GM21390 (cell line): ENCODE measurements at regions not wholly inside any gene's neighbourhood (a gene's known extent, or its start where the extent isn't known, plus 50 kb on each side); places are given as distances from the start of the nearest gene placed in this dataset.
"Not testable (repeated sequence)": the region's sequence is repeated elsewhere in the genome, so short reads cannot be mapped to it uniquely, and the experiment has no call there.

Experiments used
- ATAC-seq: cut with Tn5 transposase; IDR thresholded peaks from one replicate; pipeline ENCODE4 v1.9.1; 2021; ENCODE audit not compliant: unreplicated experiment

DNA sequence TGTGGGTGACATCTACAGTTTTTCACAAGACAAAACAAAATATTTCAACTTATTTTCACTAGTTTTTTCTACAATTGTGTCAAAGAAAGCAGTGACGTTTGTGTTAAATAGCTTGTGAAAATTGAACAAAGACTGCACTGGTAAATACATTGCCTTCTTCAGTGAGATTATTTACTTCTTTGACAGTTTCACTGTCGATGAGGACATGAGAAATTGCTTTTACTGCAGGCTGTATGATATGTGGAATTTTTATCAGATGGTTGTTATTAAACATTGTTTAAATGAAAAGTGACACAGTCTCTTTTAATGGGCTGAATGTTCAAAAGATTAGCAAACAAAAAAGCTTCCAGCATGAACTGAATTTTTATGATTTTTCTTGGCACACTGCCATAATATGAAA is 773.9 kb upstream of the CADM2 start:
- no peak for ATAC-seq

DNA sequence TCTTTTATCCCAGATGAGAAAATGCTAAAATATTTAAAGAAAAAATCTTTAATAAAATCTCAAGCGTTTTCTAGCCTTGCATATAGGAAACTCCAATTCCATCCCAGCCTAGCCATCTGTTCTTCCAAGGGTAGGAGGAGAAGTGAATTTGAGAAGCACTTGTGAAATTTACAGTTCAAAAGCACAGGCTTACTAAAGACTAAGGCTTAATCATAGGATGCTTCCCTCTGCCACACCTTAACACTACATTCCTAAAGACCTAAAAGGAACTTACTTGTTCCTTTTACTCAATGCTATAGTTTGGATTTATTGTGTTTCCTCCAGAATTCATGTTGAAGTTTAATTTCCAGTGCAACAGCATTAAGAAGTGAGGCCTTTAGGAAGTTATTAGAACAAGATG is 764.8 kb upstream of the CADM2 start:
- no peak for ATAC-seq

DNA sequence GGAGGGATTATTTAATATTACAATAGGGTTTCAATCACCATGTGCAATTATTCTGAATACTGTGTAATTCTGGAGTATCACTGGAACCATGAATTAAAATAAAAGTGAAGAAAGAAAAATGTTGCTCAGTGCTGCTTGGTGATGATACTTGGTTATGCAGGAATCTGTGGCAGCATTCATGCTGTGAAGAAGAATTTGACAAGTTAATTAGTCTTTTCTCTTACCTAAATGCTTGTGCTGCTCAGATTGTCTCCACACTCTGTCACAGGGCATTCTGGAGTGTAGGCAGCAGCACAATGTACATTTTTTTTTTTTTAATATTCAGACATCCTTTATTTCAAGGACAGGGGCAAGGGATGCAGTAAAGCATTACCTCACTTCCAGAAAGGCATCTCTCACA is 749.3 kb upstream of the CADM2 start:
- no peak for ATAC-seq

DNA sequence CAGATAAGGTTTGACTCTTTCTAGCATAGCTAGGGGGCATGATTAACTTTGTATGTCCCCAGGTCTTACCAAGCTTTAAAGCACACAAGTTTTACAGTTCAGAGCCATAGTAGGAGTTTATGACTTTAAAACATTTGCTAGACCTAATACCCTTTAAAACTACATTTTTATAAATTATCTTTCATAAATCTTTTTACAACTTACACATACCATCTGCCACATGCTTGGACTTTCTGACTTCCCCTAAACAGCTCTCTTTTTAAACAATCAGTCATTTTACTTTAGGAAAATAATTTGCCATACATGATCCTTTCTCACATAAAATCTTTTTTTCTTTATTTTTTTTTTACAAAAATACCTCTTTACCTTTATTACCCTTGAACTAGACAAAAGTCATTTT is 735.3 kb upstream of the CADM2 start:
- no peak for ATAC-seq

DNA sequence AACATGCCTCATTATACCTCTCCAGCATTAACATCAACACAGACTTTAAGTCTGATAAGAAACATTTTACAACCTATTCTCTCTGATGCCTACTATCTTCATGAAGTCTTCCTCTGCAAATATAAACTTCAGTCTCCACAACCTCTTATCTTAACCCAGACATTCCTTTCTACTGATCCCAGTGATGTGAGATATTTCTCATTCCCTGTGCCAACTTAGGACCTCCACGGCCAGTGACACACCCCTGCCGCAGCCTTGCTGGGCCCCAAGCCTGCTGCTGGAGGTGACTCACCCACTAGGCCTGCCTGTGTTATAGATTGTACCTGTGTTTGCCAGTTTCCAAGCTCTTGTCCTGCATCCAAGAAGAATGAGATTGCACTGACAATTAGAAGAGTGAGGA is 734.5 kb upstream of the CADM2 start:
- ATAC-seq, result no peak

DNA sequence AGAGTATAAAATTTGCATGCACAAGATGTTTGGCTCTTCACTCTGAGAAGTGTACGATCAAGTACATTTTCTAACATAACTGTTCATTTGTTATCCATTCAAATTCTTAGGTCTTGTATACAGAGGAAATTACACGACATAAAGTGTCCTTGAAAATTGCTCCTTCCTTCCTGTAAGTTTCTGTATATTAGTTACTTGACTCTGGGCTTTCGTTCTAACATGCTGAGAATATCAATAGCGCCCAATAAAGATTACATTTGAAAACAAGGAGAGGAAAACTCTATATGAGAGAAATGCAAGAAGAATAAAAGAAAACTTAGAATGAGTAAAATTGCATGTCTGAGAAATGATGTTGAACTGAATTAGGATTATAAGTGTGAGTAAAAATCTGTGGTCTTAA is 722.5 kb upstream of the CADM2 start:
- ATAC-seq, result no peak

DNA sequence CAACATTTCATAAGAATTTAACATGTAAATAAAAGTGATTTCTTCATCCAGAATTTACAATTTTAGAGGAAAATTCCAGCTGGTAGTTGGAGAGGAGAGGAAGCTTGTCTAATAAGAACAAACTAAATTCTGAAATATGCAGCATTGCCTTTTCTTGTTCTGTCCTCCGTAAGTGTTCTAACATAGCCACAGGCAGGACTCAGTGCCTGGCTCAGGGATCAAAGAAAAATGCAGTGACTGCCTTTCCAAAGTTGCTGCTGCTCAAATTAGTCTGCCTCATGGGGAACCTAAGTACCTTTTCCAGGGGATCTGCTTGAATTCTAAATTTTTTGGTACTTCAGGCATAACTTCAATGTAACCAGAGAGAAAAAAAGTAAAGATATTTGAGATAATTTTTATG is 713.0 kb upstream of the CADM2 start:
- no peak for ATAC-seq

DNA sequence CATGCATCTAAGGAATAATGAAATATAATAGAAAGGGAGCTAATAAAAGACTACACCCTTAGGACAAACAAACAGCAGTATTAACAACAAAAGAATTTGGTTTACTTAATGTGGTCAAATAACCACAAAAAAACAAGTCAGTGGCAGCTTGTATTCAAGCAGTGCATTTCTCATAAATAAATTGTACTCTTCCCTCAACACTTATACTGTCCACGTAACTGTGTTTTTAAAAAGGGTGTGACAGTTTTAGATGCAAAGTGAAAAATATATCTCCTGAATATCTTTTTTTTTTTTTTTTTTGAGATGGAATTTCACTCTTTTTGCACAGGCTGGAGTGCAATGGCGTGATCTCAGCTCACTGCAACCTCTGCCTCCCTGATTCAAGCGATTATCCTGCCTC is 698.2 kb upstream of the CADM2 start:
- ATAC-seq, result no peak

DNA sequence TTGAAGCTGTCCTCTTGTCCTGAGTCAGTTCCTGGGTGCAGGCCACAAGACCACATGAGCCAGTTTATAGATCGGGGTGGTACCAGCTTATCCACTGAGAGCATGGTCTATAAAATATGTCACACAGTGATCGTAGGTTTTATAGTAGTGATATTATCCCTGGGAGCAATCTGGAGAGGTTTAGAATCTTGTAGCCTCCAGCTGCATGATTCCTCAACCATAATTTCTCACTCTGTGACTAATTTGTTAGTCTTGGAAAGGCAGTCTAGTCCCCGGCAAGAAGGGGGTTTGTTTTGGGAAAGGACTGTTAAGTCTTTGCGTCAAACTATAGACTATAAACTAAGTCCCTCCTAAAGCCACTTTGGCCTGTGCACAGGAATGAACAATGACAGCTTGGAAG is 693.0 kb upstream of the CADM2 start:
- no peak for ATAC-seq

DNA sequence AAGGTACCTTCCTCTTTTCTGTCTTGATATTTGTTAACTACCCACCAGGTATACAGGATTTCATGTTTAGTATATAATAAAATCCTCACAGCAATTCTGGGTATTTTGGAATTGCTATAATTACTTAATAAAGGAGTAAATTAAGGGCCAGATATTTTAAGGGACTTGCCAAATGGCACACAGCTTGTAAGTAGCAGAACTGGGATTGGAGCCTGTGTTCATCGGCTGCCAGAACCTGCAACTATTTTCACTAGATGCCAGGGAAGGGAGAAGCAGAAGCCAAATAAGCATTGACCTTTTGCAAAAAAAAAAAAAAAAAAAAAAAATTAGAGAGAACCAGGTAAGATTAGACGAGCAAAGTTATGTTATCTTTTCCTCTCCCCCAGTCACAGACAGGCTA is 683.3 kb upstream of the CADM2 start:
- ATAC-seq, result no peak

DNA sequence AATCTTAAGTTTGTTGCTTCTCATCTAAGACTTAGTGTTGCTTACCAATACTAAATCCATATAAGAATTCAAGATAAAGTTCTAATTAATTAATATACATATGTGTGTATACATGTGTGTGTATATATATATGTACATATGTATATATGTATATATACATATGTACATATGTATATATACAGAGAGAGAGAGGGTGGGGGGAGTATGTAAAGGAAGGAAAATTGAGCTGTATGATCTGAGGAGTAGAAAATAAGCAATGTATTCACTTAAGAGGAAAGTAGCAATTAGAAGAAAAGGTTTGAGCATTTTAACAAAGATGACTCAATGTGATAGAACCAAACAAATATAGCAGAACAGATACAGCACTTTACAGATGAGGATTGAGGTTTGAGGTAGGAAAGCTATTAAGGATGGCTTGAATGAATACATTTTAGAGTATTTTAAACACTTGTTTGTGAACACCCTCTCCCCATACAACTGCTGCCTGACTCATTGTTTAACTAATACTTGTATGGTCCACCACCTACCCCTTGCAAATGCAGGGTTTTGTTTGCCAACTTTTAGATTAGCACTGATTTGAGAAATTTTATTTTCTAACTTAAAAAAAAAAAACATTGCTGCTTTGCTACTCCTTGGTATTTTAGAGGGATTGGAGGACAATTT is 681.1 kb upstream of the CADM2 start:
- ATAC-seq, result no peak

DNA sequence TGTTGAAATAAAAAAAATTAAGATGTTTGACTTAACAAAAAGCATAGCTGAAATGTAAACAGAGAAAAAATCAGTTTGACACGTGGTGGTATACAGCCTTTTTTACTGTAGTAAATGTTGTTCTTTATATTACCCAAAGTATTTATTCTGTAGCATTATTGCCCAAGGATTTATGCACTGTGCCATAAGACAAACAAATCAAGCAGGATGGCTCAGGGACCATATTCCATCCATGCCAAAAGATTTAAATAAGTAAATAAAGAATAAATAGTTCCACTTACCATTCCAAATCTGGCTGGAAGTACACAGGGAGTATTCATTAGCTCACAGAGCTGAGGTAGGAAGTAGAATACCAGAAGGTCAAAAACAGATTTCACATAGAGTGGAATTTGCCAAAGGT is 666.7 kb upstream of the CADM2 start:
- no peak for ATAC-seq

DNA sequence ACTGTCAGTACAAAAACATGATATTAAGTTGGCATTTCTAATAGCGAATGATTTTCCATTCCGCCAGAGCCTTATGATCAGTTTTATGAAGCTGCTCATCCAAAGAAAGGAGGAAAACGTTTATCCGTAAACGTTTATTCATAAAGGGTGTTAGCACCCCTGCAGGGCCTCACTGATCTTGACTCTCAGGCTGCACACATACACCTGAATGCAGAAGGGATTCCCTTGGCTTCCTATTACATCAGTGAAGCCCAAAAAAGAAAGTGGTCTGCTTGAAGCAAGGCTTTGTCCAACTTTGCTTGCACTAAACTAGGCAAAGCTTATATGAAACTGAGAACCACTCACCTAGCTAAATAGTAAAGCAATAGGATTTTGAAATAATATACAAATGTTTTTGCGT is 659.5 kb upstream of the CADM2 start:
- ATAC-seq, result no peak

DNA sequence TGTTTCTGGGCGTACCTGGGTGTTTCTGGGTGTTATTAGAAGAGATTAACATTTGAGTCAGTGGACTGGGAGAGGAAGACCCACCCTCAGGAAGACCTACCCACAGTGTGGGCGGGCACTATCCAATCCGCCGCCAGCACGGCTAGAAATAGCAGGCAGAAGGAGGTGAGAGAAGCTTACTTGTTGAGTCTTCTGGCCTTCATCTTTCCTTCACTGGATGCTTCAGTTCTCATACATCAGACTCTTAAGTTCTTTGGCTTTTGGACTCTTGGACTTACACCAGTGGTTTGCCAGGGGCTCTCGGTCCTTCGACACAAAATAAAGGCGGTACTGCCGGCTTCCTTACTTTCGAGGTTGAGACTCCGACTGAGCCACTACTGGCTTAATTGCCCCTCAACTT is 654.6 kb upstream of the CADM2 start:
- no peak for ATAC-seq

DNA sequence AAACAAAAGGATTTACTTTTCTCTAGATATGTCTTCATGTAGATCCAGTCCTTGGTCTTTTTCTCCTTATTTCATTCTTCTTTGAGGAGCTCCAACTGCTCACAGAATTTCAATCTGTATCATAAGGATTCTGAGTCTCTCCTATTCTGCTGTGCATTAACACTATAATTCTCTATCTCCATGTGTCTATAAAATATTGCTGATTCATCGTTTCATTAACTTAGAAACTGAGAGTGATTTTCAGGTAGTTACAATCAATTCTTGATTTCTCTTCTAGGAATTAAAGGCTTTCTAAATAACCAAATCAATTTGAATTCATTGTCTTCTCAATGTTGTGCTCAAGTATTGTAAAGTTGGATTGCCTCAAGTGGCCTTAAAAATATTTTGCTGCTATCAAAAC is 651.5 kb upstream of the CADM2 start:
- no peak for ATAC-seq

DNA sequence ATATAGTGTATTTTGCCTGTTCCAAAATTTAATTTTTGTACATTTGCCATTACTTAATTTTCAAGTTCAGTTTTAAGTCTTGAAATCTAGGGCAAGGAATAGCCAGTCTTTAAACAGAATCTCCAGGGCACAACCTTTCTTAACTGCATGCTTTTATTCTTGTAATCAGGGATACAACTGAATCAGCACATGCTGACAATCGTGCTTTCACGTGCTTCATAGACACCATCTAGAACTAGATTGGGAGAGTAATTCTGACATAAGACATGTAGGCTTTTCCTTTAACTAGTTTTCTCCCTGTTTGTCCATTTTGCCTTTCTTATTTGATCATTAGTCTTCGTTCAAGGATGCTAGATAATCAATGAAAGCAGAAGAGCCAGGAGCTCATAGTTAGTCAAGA is 650.4 kb upstream of the CADM2 start:
- ATAC-seq, result no peak

DNA sequence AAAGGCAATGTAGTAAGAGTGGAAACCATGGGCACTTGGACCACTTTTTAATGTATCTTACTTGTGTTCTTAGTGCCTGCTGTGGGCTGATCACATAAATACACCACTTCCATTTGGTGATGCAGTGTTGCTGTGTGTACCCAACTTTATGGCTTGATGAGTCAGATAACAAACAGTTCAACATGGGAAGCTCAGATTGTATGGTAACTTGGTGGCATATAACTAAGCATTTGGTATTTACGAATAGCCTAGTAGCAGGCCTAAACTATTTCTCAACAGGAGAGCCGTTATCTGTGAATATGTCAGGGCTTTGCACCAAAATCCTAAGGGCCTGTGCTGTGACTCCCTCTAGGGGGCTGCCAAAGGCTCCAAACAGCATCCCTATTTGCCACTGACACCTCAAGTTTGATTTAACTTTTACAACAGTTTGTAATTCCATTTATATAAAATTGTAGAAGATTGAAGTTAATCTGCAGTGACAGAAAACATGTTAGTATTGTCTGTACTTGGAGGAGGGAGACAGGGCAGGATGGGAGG is 640.4 kb upstream of the CADM2 start:
- ATAC-seq, result no peak

DNA sequence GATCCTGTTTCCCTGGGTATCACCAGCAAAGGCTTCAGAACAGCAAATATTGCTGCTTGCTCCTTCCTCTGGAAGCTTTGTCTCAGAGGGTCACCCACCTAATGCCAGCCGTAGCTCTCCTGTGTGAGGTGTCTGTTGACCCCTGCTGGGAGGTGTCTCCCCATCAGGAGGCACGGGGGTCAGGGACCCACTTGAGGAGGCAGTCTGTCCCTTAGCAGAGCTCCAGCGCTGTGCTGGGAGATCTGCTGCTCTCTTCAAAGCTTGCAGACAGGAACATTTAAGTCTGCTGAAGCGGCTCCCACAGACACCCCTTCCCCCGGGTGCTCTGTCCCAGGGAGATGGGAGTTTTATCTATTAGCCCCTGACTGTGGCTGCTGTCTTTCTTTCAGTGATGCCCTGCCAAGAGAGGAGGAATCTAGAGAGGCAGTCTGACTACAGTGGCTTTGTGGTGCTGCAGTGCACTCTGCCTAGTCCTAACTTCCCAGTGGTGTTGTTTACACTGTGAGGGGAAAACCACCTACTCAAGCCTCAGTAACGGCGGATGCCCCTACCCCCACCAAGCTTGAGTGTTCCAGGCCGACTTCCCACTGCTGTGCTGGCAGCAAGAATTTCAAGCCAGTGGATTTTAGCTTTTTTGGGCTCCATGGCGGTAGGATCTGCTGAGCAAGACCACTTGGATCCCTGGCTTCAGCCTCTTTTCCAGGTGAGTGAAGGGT is 593.1 kb upstream of the CADM2 start:
- ATAC-seq, result not testable (repeated sequence)
